HCT116 (cell line): ENCODE measurements at regions not wholly inside any gene's neighbourhood (a gene's known extent, or its start where the extent isn't known, plus 50 kb on each side); places are given as distances from the start of the nearest gene placed in this dataset.

Experiments used
- ATAC-seq: fragments of 200-7000 bp; cut with Tn5 transposase; 2 replicates; pipeline ENCODE4 v1.9.1; 2020; ENCODE audit warnings: mild to moderate bottlenecking, moderate library complexity
- BruUV-seq: library from RNA; stranded (reverse); fragments of 400-500 nt; replicated peaks from 2 replicates; lab custom pipeline; 2021; lab: Mats Ljungman, UMichigan
- CTCF ChIA-PET: fragments of 300-600 bp; sonication (Branson Sonifier 250); formaldehyde crosslinking; loops from one replicate; lab custom pipeline; 2021; ENCODE audit warnings: antibody characterized with exemption; lab: Charles Lee
- POLR2A ChIA-PET: fragments of 300-600, 350-600 bp; sonication (Branson Sonifier 250); formaldehyde crosslinking; loops from one replicate; lab custom pipeline; 2021; ENCODE audit warnings: antibody characterized with exemption; lab: Charles Lee
- RAD21 ChIA-PET, 2 experiments: fragments of 300-600 bp; sonication (Branson Sonifier 250); formaldehyde crosslinking; loops; one replicate each; lab custom pipeline; 2023; ENCODE audit warnings: low total read pairs in 2 of 2; ENCODE audit not compliant: uncharacterized antibody in 2 of 2, unreplicated experiment in 2 of 2, low non-redundant PET in 1 of 2; lab: Charles Lee
- DNase-seq: peaks from one replicate; pipeline ENCODE4 v3.0.0-alpha.2; 2010; ENCODE audit warnings: low read depth, low spot score
- H2AFZ ChIP-seq: fragments of 200-600 bp; shearing (Covaris generic), sonication (generic); 2 replicates; pipeline ENCODE4 v1.6.1; 2017; ENCODE audit warnings: low read depth, mixed run types, mixed read lengths, antibody characterized with exemption, low read length; ENCODE audit not compliant: poor library complexity, severe bottlenecking
- H3K27ac ChIP-seq: 2 replicates; pipeline ENCODE4 v1.5.1; 2012; ENCODE audit warnings: low read depth, low read length
- H3K27me3 ChIP-seq: fragments of 200-600 bp; sonication (generic); 2 replicates; pipeline ENCODE4 v1.6.1; 2016; ENCODE audit warnings: mixed run types, low read length, mixed read lengths; ENCODE audit not compliant: insufficient read depth
- H3K36me3 ChIP-seq, 2 experiments: fragments of 200-500 bp in 1 of 2; fragments of 200-600 bp in 1 of 2; sonication (Bioruptor generic) in 1 of 2; sonication (generic) in 1 of 2; 2 replicates each; pipeline versions ENCODE4 v1.5.1 to v1.6.1; 2014 to 2016; ENCODE audit warnings: low read length in 2 of 2, inconsistent platforms in 1 of 2, mixed read lengths in 1 of 2, mixed run types in 1 of 2; ENCODE audit not compliant: insufficient read depth in 2 of 2, control insufficient read depth in 1 of 2
- H3K4me1 ChIP-seq, 2 experiments: fragments of 200-600 bp in 1 of 2; sonication (generic) in 1 of 2; 2 replicates each; pipeline versions ENCODE4 v1.5.1 to v1.6.1; 2012 to 2017; ENCODE audit warnings: low read length in 2 of 2, inconsistent platforms in 1 of 2, mild to moderate bottlenecking in 1 of 2, mixed read lengths in 1 of 2, mixed run types in 1 of 2, moderate library complexity in 1 of 2; ENCODE audit not compliant: insufficient read depth in 2 of 2, control insufficient read depth in 1 of 2
- H3K4me2 ChIP-seq: fragments of 200-600 bp; sonication (generic); 2 replicates; pipeline ENCODE4 v1.6.1; 2017; ENCODE audit warnings: mixed run types, low read length, mixed read lengths
- H3K4me3 ChIP-seq, 2 experiments: fragments of 200-600 bp in 1 of 2; sonication (generic) in 1 of 2; replicated peaks in 1 of 2; 2 replicates each; pipeline ENCODE4 v1.5.1; 2011 to 2016; ENCODE audit warnings: low read length in 2 of 2, control low read depth in 1 of 2, low read depth in 1 of 2, mild to moderate bottlenecking in 1 of 2, mixed read lengths in 1 of 2, mixed run types in 1 of 2
- H3K79me2 ChIP-seq: fragments of 200-600 bp; sonication (generic); 2 replicates; pipeline ENCODE4 v1.6.1; 2017; ENCODE audit warnings: mild to moderate bottlenecking, mixed run types, low read length, moderate library complexity, mixed read lengths; ENCODE audit not compliant: insufficient read depth
- H3K9ac ChIP-seq: fragments of 200-600 bp; sonication (generic); 2 replicates; pipeline ENCODE4 v1.6.1; 2016; ENCODE audit warnings: low read length, mixed read lengths
- H3K9me2 ChIP-seq: fragments of 200-600 bp; sonication (generic), shearing (Covaris generic); 2 replicates; pipeline ENCODE4 v1.6.1; 2017; ENCODE audit warnings: mixed run types, mild to moderate bottlenecking, moderate library complexity; ENCODE audit not compliant: insufficient read depth
- H3K9me3 ChIP-seq, 2 experiments: fragments of 200-500 bp in 1 of 2; fragments of 200-600 bp in 1 of 2; sonication (Bioruptor generic) in 1 of 2; sonication (generic) in 1 of 2; 2 replicates each; pipeline ENCODE4 v1.6.1; 2014 to 2017; ENCODE audit warnings: low read length in 2 of 2, mixed read lengths in 2 of 2, inconsistent platforms in 1 of 2, low read depth in 1 of 2, mild to moderate bottlenecking in 1 of 2, mixed run types in 1 of 2, moderate library complexity in 1 of 2; ENCODE audit not compliant: control insufficient read depth in 1 of 2, insufficient read depth in 1 of 2
- H4K20me1 ChIP-seq: fragments of 200-600 bp; sonication (generic), shearing (Covaris generic); 2 replicates; pipeline ENCODE4 v1.6.1; 2017; ENCODE audit warnings: mixed run types, mild to moderate bottlenecking, moderate library complexity; ENCODE audit not compliant: insufficient read depth
- CBX3 ChIP-seq: IDR thresholded peaks from 2 replicates; pipeline ENCODE4 v1.6.1; 2012; ENCODE audit warnings: low read depth
- EGR1 ChIP-seq: IDR thresholded peaks from 2 replicates; pipeline ENCODE4 v1.6.1; 2012; ENCODE audit warnings: low read depth
- ELF1 ChIP-seq: IDR thresholded peaks from 2 replicates; pipeline ENCODE4 v1.6.1; 2012; ENCODE audit warnings: low read depth, borderline replicate concordance
- EZH2 ChIP-seq: fragments of 200-600 bp; sonication (generic); IDR thresholded peaks from 2 replicates; pipeline ENCODE4 v1.6.1; 2017; ENCODE audit warnings: antibody characterized with exemption, mixed run types
- EZH2phosphoT487 ChIP-seq: fragments of 200-600 bp; IDR thresholded peaks from 2 replicates; pipeline ENCODE4 v1.6.1; 2018; ENCODE audit warnings: antibody characterized with exemption, borderline replicate concordance
- SRF ChIP-seq: IDR thresholded peaks from 2 replicates; pipeline ENCODE4 v1.6.1; 2012; ENCODE audit warnings: low read depth
- YY1 ChIP-seq: IDR thresholded peaks from 2 replicates; pipeline ENCODE4 v1.6.1; 2011; ENCODE audit warnings: low read length, low read depth, moderate library complexity, mild to moderate bottlenecking; ENCODE audit not compliant: insufficient replicate concordance; ENCODE audit errors: extremely low read depth
- ZFX ChIP-seq: fragments of 450-650 bp; IDR thresholded peaks from 2 replicates; pipeline ENCODE4 v1.6.1; 2017
- intact Hi-C: fragments of 100-400 bp; cut with micrococcal nuclease; formaldehyde crosslinking; loops from 2 replicates; pipeline ENCODE4 v1.10.0; 2022
- TF ChIP-seq, protein P1 (sequence below): IDR thresholded peaks from 2 replicates; pipeline ENCODE4 v1.6.1; 2012; ENCODE audit warnings: low read depth
- TF ChIP-seq, protein P2 (sequence below): IDR thresholded peaks from 2 replicates; pipeline ENCODE4 v1.6.1; 2012
- TF ChIP-seq, protein P3 (sequence below): IDR thresholded peaks from 2 replicates; pipeline ENCODE4 v1.6.1; 2011; ENCODE audit warnings: mild to moderate bottlenecking, low read length, moderate library complexity; ENCODE audit not compliant: insufficient replicate concordance; ENCODE audit errors: extremely low read depth

DNA sequence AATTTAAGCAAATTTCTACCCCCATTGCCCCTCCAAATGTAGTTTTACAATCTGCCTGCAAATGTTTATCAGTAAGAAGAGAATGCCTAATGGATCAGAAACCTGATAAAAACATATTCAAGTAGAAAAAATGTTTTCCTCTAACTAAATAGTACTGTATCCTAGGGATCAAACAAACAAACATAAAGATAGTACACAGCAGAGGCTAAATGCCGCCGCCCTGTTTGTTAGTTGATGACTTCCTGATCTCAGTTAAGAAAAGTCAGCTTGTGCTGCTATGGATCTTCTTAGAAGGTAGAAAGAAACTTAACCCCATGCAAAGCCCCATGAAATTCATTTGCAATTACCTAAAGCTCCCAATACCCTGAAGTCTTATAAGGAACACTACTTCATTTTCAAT is 387.3 kb upstream of the THBS1 start (continued):
- TF ChIP-seq, protein P1, sequence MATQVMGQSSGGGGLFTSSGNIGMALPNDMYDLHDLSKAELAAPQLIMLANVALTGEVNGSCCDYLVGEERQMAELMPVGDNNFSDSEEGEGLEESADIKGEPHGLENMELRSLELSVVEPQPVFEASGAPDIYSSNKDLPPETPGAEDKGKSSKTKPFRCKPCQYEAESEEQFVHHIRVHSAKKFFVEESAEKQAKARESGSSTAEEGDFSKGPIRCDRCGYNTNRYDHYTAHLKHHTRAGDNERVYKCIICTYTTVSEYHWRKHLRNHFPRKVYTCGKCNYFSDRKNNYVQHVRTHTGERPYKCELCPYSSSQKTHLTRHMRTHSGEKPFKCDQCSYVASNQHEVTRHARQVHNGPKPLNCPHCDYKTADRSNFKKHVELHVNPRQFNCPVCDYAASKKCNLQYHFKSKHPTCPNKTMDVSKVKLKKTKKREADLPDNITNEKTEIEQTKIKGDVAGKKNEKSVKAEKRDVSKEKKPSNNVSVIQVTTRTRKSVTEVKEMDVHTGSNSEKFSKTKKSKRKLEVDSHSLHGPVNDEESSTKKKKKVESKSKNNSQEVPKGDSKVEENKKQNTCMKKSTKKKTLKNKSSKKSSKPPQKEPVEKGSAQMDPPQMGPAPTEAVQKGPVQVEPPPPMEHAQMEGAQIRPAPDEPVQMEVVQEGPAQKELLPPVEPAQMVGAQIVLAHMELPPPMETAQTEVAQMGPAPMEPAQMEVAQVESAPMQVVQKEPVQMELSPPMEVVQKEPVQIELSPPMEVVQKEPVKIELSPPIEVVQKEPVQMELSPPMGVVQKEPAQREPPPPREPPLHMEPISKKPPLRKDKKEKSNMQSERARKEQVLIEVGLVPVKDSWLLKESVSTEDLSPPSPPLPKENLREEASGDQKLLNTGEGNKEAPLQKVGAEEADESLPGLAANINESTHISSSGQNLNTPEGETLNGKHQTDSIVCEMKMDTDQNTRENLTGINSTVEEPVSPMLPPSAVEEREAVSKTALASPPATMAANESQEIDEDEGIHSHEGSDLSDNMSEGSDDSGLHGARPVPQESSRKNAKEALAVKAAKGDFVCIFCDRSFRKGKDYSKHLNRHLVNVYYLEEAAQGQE: no peak
- TF ChIP-seq EGR1 (no peak), YY1 (no peak), CBX3 (no peak), EZH2phosphoT487 (no peak), ZFX (no peak)

DNA sequence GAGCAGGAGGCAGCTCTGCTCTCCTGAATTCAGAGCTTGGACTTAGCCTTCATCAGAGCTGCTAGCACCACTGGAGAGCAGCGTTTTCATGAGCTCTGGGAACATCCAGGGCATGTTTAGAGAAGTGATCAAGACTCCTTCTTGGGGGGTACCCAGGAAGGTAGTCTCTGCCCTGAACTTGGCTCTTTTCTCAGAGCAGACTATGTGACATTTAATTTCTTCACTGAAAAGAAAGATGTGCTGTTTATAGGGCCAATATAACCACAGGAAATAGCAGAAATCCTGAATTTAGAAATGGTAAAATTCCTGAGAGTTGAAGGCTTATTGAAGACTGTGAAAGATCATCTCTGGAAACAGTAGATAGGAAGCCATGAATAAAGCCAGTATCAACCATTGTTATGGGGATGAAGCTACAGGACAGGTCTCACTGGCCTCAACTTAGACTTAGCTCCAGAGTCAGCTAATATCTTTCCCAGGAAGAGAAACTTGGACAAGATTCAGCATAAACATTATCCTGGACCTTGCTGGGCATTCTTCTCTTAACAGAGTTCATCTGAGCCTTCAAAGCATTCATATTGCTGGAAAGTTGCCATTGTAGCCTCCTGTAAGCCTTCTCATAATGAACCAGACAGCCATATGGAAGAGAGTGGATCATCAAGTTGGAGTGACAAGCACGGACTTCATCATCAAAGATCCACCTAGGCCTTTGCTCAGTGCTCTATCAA is 386.6 kb upstream of the THBS1 start:
- intact Hi-C loops: no loop called here
- RAD21 ChIA-PET: no interaction called here
- H3K9ac ChIP-seq: no peak overlapping the region
- H3K9me3 ChIP-seq: no peaks in the 10 kb centered on the region
- POLR2A ChIA-PET: no interaction called here
- ATAC-seq: no peak
- TF ChIP-seq, protein P1: no peak
- no peak for TF ChIP-seq EZH2
- TF ChIP-seq YY1: no peak
- TF ChIP-seq, protein P2, sequence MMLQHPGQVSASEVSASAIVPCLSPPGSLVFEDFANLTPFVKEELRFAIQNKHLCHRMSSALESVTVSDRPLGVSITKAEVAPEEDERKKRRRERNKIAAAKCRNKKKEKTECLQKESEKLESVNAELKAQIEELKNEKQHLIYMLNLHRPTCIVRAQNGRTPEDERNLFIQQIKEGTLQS: no peak
- TF ChIP-seq ELF1: no peak
- TF ChIP-seq EZH2phosphoT487: no peak
- TF ChIP-seq SRF: no peak
- TF ChIP-seq, protein P3, sequence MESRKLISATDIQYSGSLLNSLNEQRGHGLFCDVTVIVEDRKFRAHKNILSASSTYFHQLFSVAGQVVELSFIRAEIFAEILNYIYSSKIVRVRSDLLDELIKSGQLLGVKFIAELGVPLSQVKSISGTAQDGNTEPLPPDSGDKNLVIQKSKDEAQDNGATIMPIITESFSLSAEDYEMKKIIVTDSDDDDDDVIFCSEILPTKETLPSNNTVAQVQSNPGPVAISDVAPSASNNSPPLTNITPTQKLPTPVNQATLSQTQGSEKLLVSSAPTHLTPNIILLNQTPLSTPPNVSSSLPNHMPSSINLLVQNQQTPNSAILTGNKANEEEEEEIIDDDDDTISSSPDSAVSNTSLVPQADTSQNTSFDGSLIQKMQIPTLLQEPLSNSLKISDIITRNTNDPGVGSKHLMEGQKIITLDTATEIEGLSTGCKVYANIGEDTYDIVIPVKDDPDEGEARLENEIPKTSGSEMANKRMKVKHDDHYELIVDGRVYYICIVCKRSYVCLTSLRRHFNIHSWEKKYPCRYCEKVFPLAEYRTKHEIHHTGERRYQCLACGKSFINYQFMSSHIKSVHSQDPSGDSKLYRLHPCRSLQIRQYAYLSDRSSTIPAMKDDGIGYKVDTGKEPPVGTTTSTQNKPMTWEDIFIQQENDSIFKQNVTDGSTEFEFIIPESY: no peak
- CTCF ChIA-PET: no interaction called here
- no peaks in the 10 kb centered on the region for H3K9me2 ChIP-seq
- no peak overlapping the region for H2AFZ ChIP-seq
- no peak overlapping the region for H3K4me3 ChIP-seq
- H4K20me1 ChIP-seq: no peaks in the 10 kb centered on the region
- no peak for DNase-seq
- no peaks in the 10 kb centered on the region for H3K36me3 ChIP-seq
- BruUV-seq: no TSS peak
- no peaks in the 10 kb centered on the region for H3K27me3 ChIP-seq
- no peaks in the 10 kb centered on the region for H3K79me2 ChIP-seq
- no peak overlapping the region for H3K4me2 ChIP-seq
- H3K4me1 ChIP-seq: peaks cover 0 to 21% of the 10 kb centered on the region in 2 experiments; a peak in 3 of 4 replicates
- H3K27ac ChIP-seq: no peak overlapping the region
